PC-3 (cell line): ENCODE measurements at regions not wholly inside any gene's neighbourhood (a gene's known extent, or its start where the extent isn't known, plus 50 kb on each side); places are given as distances from the start of the nearest gene placed in this dataset.

Experiments
- CTCF ChIP-seq: fragments of 300-600 bp; sonication (generic); conservative IDR thresholded peaks from 2 replicates; pipeline ENCODE4 v1.5.1; 2017; ENCODE audit warnings: antibody characterized with exemption, low read depth, mild to moderate bottlenecking, low read length
- EZH2 ChIP-seq: fragments of 300-600 bp; sonication (generic); IDR thresholded peaks from one replicate; pipeline ENCODE4 v1.6.1; 2017; ENCODE audit warnings: antibody characterized with exemption, mild to moderate bottlenecking, low read length; ENCODE audit not compliant: unreplicated experiment

DNA sequence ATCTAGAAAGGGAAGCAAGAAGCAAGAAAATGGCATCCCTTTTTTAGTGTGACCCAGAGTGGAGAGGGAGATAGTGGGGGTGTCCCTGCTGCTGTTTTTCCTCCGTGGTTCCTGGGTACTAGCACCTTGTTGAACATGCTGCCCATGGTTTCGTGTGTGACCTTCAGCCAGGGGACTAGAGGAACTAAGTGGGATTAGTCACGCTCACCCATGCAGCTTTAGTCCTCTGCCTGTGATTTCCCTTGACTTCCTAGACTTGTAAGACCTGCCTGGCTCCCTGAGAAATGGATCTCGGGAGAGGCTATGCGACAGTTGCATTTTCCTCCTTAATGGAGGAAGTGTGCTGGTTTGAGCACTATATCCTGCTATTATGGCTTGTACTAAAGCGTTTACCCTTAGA is 471.4 kb downstream of the DCDC2C start:
- no peak for TF ChIP-seq CTCF
- TF ChIP-seq EZH2: no peak
